Vagina (tissue), 2 donors: ENCODE measurements at regions not wholly inside any gene's neighbourhood (a gene's known extent, or its start where the extent isn't known, plus 50 kb on each side); places are given as distances from the start of the nearest gene placed in this dataset.

Source experiments
- DNase-seq, 2 donors: peaks; one replicate each; pipeline ENCODE4 v3.0.0-alpha.2; 2017; ENCODE audit errors: extremely low spot score in 2 of 2
- H3K27ac ChIP-seq: fragments of 200-600 bp; sonication (generic); one replicate; pipeline ENCODE4 v1.5.1; 2019
- H3K27me3 ChIP-seq: fragments of 200-600 bp; sonication (generic); one replicate; pipeline ENCODE4 v1.5.1; 2019
- H3K36me3 ChIP-seq, 2 donors: fragments of 200-600 bp; sonication (generic); one replicate each; pipeline ENCODE4 v1.5.1; 2017 to 2019
- H3K4me1 ChIP-seq: fragments of 200-600 bp; sonication (generic); one replicate; pipeline ENCODE4 v1.5.1; 2019
- H3K4me3 ChIP-seq, 2 donors: fragments of 200-600 bp; sonication (generic); 1 replicate in 1 of 2; 2 replicates in 1 of 2; pipeline ENCODE4 v1.5.1; 2016 to 2019
- H3K9me3 ChIP-seq: fragments of 200-600 bp; sonication (generic); one replicate; pipeline ENCODE4 v1.5.1; 2019
- POLR2A ChIP-seq, 2 donors: fragments of 450-650 bp; IDR thresholded peaks; one replicate each; pipeline ENCODE4 v1.6.1; 2017; ENCODE audit warnings: antibody characterized with exemption in 2 of 2, mild to moderate bottlenecking in 2 of 2, moderate library complexity in 2 of 2
- POLR2AphosphoS5 ChIP-seq, 2 donors: sonication (generic); formaldehyde crosslinking; IDR thresholded peaks; one replicate each; pipeline ENCODE4 v1.9.0; 2017; ENCODE audit warnings: antibody characterized with exemption in 2 of 2, mild to moderate bottlenecking in 2 of 2, low read depth in 1 of 2; ENCODE audit not compliant: insufficient read depth in 1 of 2
- intact Hi-C: fragments of 100-400 bp; cut with DNase I; formaldehyde crosslinking; loops from one replicate; pipeline ENCODE4 v1.15.1; 2023
- TF ChIP-seq, protein P1 (sequence below), 3 experiments: fragments of 450-650 bp in 2 of 3; fragments of 200-600 bp in 1 of 3; sonication (generic) in 1 of 3; IDR thresholded peaks; one replicate each; pipeline ENCODE4 v1.5.1; 2017 to 2019; ENCODE audit warnings: antibody characterized with exemption in 3 of 3, mild to moderate bottlenecking in 2 of 3, moderate library complexity in 2 of 3

- intact Hi-C loops: no loop called here
- no peak for TF ChIP-seq POLR2AphosphoS5 (IDR thresholded peaks at IDR 0.05; ENCODE audit: insufficient read depth in 1 of 2, low read depth in 1 of 2)
- TF ChIP-seq POLR2A (IDR thresholded peaks at IDR 0.05): no peak
- TF ChIP-seq, protein P1, sequence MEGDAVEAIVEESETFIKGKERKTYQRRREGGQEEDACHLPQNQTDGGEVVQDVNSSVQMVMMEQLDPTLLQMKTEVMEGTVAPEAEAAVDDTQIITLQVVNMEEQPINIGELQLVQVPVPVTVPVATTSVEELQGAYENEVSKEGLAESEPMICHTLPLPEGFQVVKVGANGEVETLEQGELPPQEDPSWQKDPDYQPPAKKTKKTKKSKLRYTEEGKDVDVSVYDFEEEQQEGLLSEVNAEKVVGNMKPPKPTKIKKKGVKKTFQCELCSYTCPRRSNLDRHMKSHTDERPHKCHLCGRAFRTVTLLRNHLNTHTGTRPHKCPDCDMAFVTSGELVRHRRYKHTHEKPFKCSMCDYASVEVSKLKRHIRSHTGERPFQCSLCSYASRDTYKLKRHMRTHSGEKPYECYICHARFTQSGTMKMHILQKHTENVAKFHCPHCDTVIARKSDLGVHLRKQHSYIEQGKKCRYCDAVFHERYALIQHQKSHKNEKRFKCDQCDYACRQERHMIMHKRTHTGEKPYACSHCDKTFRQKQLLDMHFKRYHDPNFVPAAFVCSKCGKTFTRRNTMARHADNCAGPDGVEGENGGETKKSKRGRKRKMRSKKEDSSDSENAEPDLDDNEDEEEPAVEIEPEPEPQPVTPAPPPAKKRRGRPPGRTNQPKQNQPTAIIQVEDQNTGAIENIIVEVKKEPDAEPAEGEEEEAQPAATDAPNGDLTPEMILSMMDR (IDR thresholded peaks at IDR 0.05): no peak
- H3K36me3 ChIP-seq: no peaks in the 10 kb centered on the region
Measured at GRCh38 chr5:168187614-168188013, 103.8 kb upstream of the WWC1 start.

DNA sequence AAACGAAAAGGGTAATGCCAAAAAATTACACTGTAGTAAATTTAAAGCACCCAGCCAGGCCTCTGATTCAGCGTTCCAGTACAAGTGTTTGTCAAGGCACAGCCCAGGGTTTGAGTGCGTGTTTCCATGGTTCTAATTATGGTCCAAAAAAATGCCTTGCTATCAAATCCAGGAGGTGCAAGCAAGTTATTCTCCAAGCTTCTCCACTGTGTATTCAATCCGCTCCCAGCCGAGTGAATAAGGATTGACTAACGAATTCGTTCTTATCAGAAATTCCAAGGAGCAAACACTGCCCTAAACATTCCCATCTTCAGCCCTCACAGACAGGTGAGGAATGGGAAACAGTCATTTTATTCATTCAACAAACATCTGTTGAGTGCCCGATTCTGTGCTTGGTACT, 103.3 kb upstream of the WWC1 start:
- intact Hi-C loops: no loop called here
- no peaks in the 10 kb centered on the region for H3K27me3 ChIP-seq
- no peak for DNase-seq
- H3K9me3 ChIP-seq: no peaks in the 10 kb centered on the region
- no peak for TF ChIP-seq POLR2AphosphoS5 (IDR thresholded peaks at IDR 0.05; ENCODE audit: insufficient read depth in 1 of 2, low read depth in 1 of 2)
- no peak for TF ChIP-seq POLR2A (IDR thresholded peaks at IDR 0.05)
- TF ChIP-seq, protein P1 (IDR thresholded peaks at IDR 0.05): no peak
- H3K36me3 ChIP-seq: no peaks in the 10 kb centered on the region
- H3K27ac ChIP-seq: no peak overlapping the region
- H3K4me1 ChIP-seq: no peaks in the 10 kb centered on the region
- H3K4me3 ChIP-seq: no peak overlapping the region

More at GRCh38 chr5:168187614-168188013, 103.8 kb upstream of the WWC1 start:
- no peak overlapping the region for H3K27ac ChIP-seq
- no peak overlapping the region for H3K4me3 ChIP-seq
- no peak for DNase-seq
- H3K4me1 ChIP-seq: no peaks in the 10 kb centered on the region
- H3K27me3 ChIP-seq: no peaks in the 10 kb centered on the region
- no peaks in the 10 kb centered on the region for H3K9me3 ChIP-seq

DNA sequence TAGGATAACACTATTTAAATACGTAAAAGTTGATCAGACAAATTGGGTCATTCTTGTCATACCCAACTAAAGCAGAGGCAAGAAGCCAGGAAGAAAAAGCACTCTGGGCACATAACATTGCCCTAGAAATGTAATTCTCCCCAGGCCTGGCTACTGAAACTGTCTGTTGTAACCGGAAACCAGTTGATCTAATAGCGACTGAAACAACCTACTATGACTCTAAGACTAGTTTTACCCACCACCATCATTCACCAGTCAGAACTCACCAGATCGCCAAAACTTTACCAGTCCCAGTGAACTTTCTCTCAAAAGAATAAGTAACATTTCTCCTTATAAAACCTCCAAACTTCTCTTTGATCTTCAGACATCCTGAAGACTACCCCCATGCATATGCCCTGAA, 99.3 kb upstream of the WWC1 start:
- H3K4me1 ChIP-seq: no peaks in the 10 kb centered on the region
- no peak for DNase-seq
- no peaks in the 10 kb centered on the region for H3K36me3 ChIP-seq
- no peak overlapping the region for H3K27ac ChIP-seq
- H3K9me3 ChIP-seq: no peaks in the 10 kb centered on the region
- H3K4me3 ChIP-seq: no peak overlapping the region
- TF ChIP-seq, protein P1 (IDR thresholded peaks at IDR 0.05): no peak
- TF ChIP-seq POLR2A (IDR thresholded peaks at IDR 0.05) (no peak), POLR2AphosphoS5 (IDR thresholded peaks at IDR 0.05; ENCODE audit: insufficient read depth in 1 of 2, low read depth in 1 of 2) (no peak)
- intact Hi-C loops: no loop called here
- no peaks in the 10 kb centered on the region for H3K27me3 ChIP-seq

DNA sequence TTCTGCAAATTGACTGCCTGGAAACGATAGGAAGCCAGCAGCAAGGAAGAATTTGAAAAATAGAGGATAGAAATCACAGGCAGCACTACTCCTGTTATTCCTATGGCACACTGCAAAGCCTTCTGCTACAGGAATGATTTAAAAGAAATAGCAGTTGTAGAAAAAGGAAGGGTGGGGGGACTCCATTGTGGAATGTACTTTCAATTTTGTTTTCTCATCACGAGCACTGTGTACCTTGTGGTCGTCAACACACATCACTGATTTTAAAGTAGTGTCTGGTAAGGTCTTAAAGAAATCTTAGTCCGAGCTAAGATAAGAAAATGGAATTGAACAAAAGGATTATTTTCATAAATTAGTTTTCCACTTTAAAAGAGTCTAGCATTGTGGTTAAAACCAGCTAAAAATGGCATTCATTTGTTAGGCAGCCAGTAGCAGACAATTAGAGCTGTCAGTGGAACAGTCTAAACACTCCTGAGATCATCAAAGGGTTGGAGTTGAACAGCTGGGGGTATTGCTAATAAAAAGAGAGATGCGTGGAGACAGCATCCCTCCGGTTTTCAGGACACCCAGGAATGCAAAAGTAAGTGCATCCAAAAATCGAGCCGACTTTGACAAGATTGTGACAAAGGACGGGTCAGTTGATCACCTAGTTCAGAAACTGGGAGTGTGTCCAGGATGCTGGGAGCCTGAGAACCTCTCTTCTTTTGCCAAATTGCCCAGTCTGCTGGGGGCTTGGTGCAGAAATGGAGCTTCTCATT, 97.8 kb upstream of the WWC1 start:
- no peak for TF ChIP-seq POLR2AphosphoS5 (IDR thresholded peaks at IDR 0.05; ENCODE audit: insufficient read depth in 1 of 2, low read depth in 1 of 2)
- TF ChIP-seq, protein P1 (IDR thresholded peaks at IDR 0.05): no peak
- H3K4me3 ChIP-seq: no peak overlapping the region
- H3K27me3 ChIP-seq: no peaks in the 10 kb centered on the region
- no peaks in the 10 kb centered on the region for H3K4me1 ChIP-seq
- no peak for DNase-seq
- no peak overlapping the region for H3K27ac ChIP-seq
- H3K9me3 ChIP-seq: no peaks in the 10 kb centered on the region
- intact Hi-C loops: no loop called here
- no peaks in the 10 kb centered on the region for H3K36me3 ChIP-seq

- Histone ChIP-seq H3K4me3 (no peak overlapping the region), H3K4me1 (no peaks in the 10 kb centered on the region), H3K9me3 (no peaks in the 10 kb centered on the region), H3K36me3 (no peaks in the 10 kb centered on the region), H3K27me3 (no peaks in the 10 kb centered on the region), H3K27ac (no peak overlapping the region)
- TF ChIP-seq POLR2A (IDR thresholded peaks at IDR 0.05) (no peak), POLR2AphosphoS5 (IDR thresholded peaks at IDR 0.05; ENCODE audit: insufficient read depth in 1 of 2, low read depth in 1 of 2) (no peak)
- TF ChIP-seq, protein P1 (IDR thresholded peaks at IDR 0.05): no peak
- no peak for DNase-seq
- intact Hi-C loops: no loop called here
Measured at GRCh38 chr5:168195110-168195509, 96.3 kb upstream of the WWC1 start.
